CD14-positive monocyte (primary cell): ENCODE measurements at regions not wholly inside any gene's neighbourhood (a gene's known extent, or its start where the extent isn't known, plus 50 kb on each side); places are given as distances from the start of the nearest gene placed in this dataset.
A peak's percentile ranks its signal among the peaks of the same experiment; 100 is the strongest.

Experiments
- DNase-seq, 3 donors: peaks; one replicate each; pipeline ENCODE4 v3.0.0-alpha.2; 2011 to 2022
- H2AFZ ChIP-seq: 2 replicates; pipeline ENCODE4 v1.6.0; 2012; ENCODE audit warnings: mild to moderate bottlenecking, low read depth, low read length, inconsistent platforms; ENCODE audit not compliant: insufficient read depth, poor library complexity, severe bottlenecking
- H3K27ac ChIP-seq, 2 donors: 1 replicate in 1 of 2; 2 replicates in 1 of 2; pipeline ENCODE4 v1.5.1; 2012 to 2013; ENCODE audit warnings: low read length in 2 of 2, control low read depth in 1 of 2, inconsistent platforms in 1 of 2, low read depth in 1 of 2, mild to moderate bottlenecking in 1 of 2
- H3K27me3 ChIP-seq, 2 donors: one replicate each; pipeline versions ENCODE4 v1.6.0 to v1.6.1; 2011 to 2013; ENCODE audit warnings: low read length in 2 of 2; ENCODE audit not compliant: control insufficient read depth in 2 of 2, insufficient read depth in 2 of 2
- H3K36me3 ChIP-seq, 2 donors: replicated peaks in 1 of 2; 1 replicate in 1 of 2; 2 replicates in 1 of 2; pipeline versions ENCODE4 v1.5.1 to v1.6.1; 2012 to 2013; ENCODE audit warnings: low read length in 2 of 2, control low read depth in 1 of 2, inconsistent platforms in 1 of 2, mild to moderate bottlenecking in 1 of 2; ENCODE audit not compliant: insufficient read depth in 2 of 2, control insufficient read depth in 1 of 2
- H3K4me1 ChIP-seq, 2 donors: 1 replicate in 1 of 2; 2 replicates in 1 of 2; pipeline versions ENCODE4 v1.5.1 to v1.6.1; 2012 to 2013; ENCODE audit warnings: low read length in 2 of 2, control low read depth in 1 of 2, inconsistent platforms in 1 of 2, mild to moderate bottlenecking in 1 of 2, moderate library complexity in 1 of 2; ENCODE audit not compliant: insufficient read depth in 2 of 2, control insufficient read depth in 1 of 2
- H3K4me2 ChIP-seq: replicated peaks from 2 replicates; pipeline ENCODE3; 2012; ENCODE audit warnings: low read length, moderate library complexity, mild to moderate bottlenecking; ENCODE audit not compliant: poor library complexity, severe bottlenecking; ENCODE audit errors: extremely low read depth
- H3K4me3 ChIP-seq, 3 experiments: fragments of 200-600 bp in 1 of 3; sonication (generic) in 1 of 3; replicated peaks in 1 of 3; 1 replicate in 2 of 3; 2 replicates in 1 of 3; pipeline ENCODE4 v1.5.1; 2011 to 2013; ENCODE audit warnings: low read length in 3 of 3, mild to moderate bottlenecking in 3 of 3, control low read depth in 2 of 3, low read depth in 2 of 3, inconsistent platforms in 1 of 3, moderate library complexity in 1 of 3
- H3K79me2 ChIP-seq: 2 replicates; pipeline ENCODE4 v1.6.0; 2012; ENCODE audit warnings: mild to moderate bottlenecking, control low read depth, inconsistent platforms, low read length, moderate library complexity; ENCODE audit not compliant: insufficient read depth
- H3K9ac ChIP-seq: 2 replicates; pipeline ENCODE4 v1.6.0; 2017; ENCODE audit warnings: low read length, mild to moderate bottlenecking; ENCODE audit not compliant: insufficient read depth, poor library complexity, severe bottlenecking
- H3K9me3 ChIP-seq, 2 donors: replicated peaks in 1 of 2; 1 replicate in 1 of 2; 2 replicates in 1 of 2; pipeline versions ENCODE4 v1.5.1 to v1.6.1; 2012 to 2013; ENCODE audit warnings: low read length in 2 of 2, control low read depth in 1 of 2; ENCODE audit not compliant: control insufficient read depth in 1 of 2, insufficient read depth in 1 of 2
- H4K20me1 ChIP-seq: 2 replicates; pipeline ENCODE4 v1.6.0; 2012; ENCODE audit warnings: mild to moderate bottlenecking, low read length, control low read depth, moderate library complexity; ENCODE audit not compliant: insufficient read depth
- H3K27ac Mint-ChIP-seq, 7 donors: one replicate each; pipeline ENCODE4 v1.8.0; 2020; ENCODE audit warnings: mild to moderate bottlenecking in 7 of 7, mixed read lengths in 7 of 7, moderate library complexity in 6 of 7, inconsistent platforms in 2 of 7
- H3K27me3 Mint-ChIP-seq, 3 donors: one replicate each; pipeline ENCODE4 v1.8.0; 2021 to 2022; ENCODE audit warnings: low read depth in 3 of 3, mild to moderate bottlenecking in 3 of 3, mixed read lengths in 3 of 3, moderate library complexity in 3 of 3, inconsistent platforms in 1 of 3
- H3K36me3 Mint-ChIP-seq, 2 donors: one replicate each; pipeline ENCODE4 v1.8.0; 2020; ENCODE audit warnings: mixed read lengths in 2 of 2, inconsistent platforms in 1 of 2, mild to moderate bottlenecking in 1 of 2
- H3K4me1 Mint-ChIP-seq: one replicate; pipeline ENCODE4 v1.8.0; 2020; ENCODE audit warnings: mild to moderate bottlenecking, mixed read lengths
- H3K4me3 Mint-ChIP-seq, 2 donors: one replicate each; pipeline ENCODE4 v1.8.0; 2020; ENCODE audit warnings: mild to moderate bottlenecking in 2 of 2, mixed read lengths in 2 of 2, moderate library complexity in 1 of 2
- H3K9me3 Mint-ChIP-seq, 7 donors: one replicate each; pipeline ENCODE4 v1.8.0; 2020 to 2022; ENCODE audit warnings: mixed read lengths in 7 of 7, mild to moderate bottlenecking in 6 of 7, moderate library complexity in 6 of 7, inconsistent platforms in 2 of 7
- WGBS: methylation state at CpG from one replicate; pipeline ENCODE4 v1.1.5; 2013; ENCODE audit warnings: missing lambda C conversion rate; ENCODE audit not compliant: insufficient coverage; 5-methylcytosine and 5-hydroxymethylcytosine counted together
- intact Hi-C, 2 donors: fragments of 100-400 bp; cut with micrococcal nuclease; formaldehyde crosslinking; loops; one replicate each; pipeline versions ENCODE4 v1.15.0 to v1.15.1; 2023
- TF ChIP-seq, protein P1 (sequence below): fragments of 200-600 bp; IDR thresholded peaks from one replicate; pipeline ENCODE4 v1.8.0; 2022; ENCODE audit warnings: antibody characterized with exemption, mild to moderate bottlenecking

DNA sequence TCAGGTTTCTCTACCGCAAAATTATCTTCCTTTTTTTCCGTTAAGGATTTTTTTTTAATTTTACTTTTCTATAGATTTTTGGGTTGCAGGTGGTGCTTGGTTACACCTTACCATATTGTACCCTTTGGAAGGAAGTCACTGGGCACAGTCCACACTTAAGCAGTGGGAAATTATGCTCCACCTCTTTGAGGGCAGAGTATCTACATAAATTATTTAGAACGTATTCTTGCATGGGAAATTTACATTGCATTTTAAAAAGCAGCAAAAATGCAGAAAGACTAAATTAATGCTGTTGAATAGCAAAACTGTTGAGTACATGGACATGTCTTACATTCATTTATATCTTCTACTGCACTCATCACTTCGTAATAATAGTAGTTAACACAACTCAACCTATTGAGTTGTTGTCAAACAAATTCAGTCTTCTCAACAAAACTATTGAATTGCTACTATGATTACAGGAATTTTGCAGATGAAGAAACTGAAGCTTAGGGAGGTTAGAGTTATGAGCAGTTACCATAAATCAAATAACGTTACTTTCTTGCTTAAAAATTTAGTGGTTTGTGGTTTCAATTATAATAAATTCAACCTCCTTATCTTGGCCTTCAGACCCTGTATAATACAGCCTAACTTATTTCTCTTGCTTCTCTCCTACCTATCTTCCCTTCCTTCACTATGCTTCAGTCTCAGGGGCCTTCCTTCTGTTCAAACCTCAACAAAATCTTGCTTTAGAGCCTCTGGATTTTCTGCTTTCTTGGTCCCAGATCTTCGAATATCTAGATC is 97.4 kb upstream of the ARHGAP20 start:
- H3K27me3 ChIP-seq = no peaks in the 10 kb centered on the region
- no peaks in the 10 kb centered on the region for H4K20me1 ChIP-seq
- no peak overlapping the region for H2AFZ ChIP-seq
- no peak overlapping the region for H3K27ac ChIP-seq
- Mint-ChIP-seq H3K4me1 (peaks cover 17% of the 10 kb centered on the region), H3K9me3 (peaks cover 0 to 3% (median 0%) of the 10 kb centered on the region in 7 donors), H3K4me3 (no peak overlapping the region), H3K27ac (no peak overlapping the region), H3K36me3 (no peaks in the 10 kb centered on the region), H3K27me3 (no peaks in the 10 kb centered on the region)
- no peak overlapping the region for H3K9ac ChIP-seq
- no peak overlapping the region for H3K4me3 ChIP-seq
- peaks cover 9 to 14% of the 10 kb centered on the region in 2 donors for H3K4me1 ChIP-seq
- intact Hi-C loops = no loop called here
- H3K79me2 ChIP-seq = no peaks in the 10 kb centered on the region
- DNase-seq = no peak
- H3K9me3 ChIP-seq = no peaks in the 10 kb centered on the region
- H3K36me3 ChIP-seq = no peaks in the 10 kb centered on the region
- TF ChIP-seq, protein P1, sequence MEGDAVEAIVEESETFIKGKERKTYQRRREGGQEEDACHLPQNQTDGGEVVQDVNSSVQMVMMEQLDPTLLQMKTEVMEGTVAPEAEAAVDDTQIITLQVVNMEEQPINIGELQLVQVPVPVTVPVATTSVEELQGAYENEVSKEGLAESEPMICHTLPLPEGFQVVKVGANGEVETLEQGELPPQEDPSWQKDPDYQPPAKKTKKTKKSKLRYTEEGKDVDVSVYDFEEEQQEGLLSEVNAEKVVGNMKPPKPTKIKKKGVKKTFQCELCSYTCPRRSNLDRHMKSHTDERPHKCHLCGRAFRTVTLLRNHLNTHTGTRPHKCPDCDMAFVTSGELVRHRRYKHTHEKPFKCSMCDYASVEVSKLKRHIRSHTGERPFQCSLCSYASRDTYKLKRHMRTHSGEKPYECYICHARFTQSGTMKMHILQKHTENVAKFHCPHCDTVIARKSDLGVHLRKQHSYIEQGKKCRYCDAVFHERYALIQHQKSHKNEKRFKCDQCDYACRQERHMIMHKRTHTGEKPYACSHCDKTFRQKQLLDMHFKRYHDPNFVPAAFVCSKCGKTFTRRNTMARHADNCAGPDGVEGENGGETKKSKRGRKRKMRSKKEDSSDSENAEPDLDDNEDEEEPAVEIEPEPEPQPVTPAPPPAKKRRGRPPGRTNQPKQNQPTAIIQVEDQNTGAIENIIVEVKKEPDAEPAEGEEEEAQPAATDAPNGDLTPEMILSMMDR = no peak
- no peak overlapping the region for H3K4me2 ChIP-seq
- no CpG with 5 or more reads among the region's 6 CpGs for WGBS

DNA sequence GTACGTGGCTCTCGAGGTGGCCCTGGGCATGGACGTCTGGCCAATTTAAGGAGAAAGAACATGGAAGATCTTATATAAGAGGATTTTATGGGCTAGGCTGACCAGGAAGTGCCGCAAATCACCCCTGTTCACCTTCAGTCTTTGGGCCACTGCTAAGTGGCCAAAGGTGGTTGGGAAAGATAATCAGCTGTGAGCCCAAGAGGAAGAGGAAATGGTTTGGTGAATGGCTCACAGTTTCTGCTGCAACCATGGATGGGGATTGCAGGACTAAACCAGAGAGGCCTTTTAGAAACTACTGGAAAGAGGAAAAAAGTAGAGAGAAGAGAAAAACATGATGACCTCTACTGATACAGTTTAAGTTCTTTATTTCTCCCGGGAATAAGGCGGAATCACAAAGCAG is 96.0 kb upstream of the ARHGAP20 start:
- Histone ChIP-seq H2AFZ (no peak overlapping the region), H3K4me1 (peaks cover 9 to 14% of the 10 kb centered on the region in 2 donors), H4K20me1 (no peaks in the 10 kb centered on the region), H3K9ac (no peak overlapping the region), H3K4me3 (no peak overlapping the region), H3K4me2 (no peak overlapping the region), H3K9me3 (no peaks in the 10 kb centered on the region), H3K36me3 (no peaks in the 10 kb centered on the region), H3K79me2 (no peaks in the 10 kb centered on the region), H3K27me3 (no peaks in the 10 kb centered on the region), H3K27ac (no peak overlapping the region)
- H3K9me3 Mint-ChIP-seq = peaks cover 0 to 3% (median 0%) of the 10 kb centered on the region in 7 donors
- 77% methylated on average over 3 of the region's 6 CpGs for WGBS
- H3K4me1 Mint-ChIP-seq = peaks cover 17% of the 10 kb centered on the region
- intact Hi-C loops = no loop called here
- H3K4me3 Mint-ChIP-seq = no peak overlapping the region
- DNase-seq = no peak
- TF ChIP-seq, protein P1 = no peak
- peak overlapping the region in 1 of 7 donors; percentile 16 for H3K27ac Mint-ChIP-seq
- H3K27me3 Mint-ChIP-seq = no peaks in the 10 kb centered on the region
- no peaks in the 10 kb centered on the region for H3K36me3 Mint-ChIP-seq
